Heart left ventricle (tissue), 16 donors: ENCODE measurements at regions not wholly inside any gene's neighbourhood (a gene's known extent, or its start where the extent isn't known, plus 50 kb on each side); places are given as distances from the start of the nearest gene placed in this dataset.

Source experiments
- ATAC-seq, 4 donors: fragments of 200-7000 bp; cut with Tn5 transposase; one replicate each; pipeline ENCODE4 v1.9.1; 2020 to 2022; ENCODE audit warnings: moderate library complexity in 4 of 4, mild to moderate bottlenecking in 3 of 4, moderate number of reproducible peaks in 1 of 4
- DNase-seq, 5 donors: peaks; one replicate each; pipeline ENCODE4 v3.0.0-alpha.2; 2020
- H3K27ac ChIP-seq, 12 donors: fragments of 200-600 bp; sonication (generic) in 4 of 12; one replicate each; pipeline versions ENCODE4 v1.5.0 to v1.8.0; 2016 to 2022; ENCODE audit warnings: mild to moderate bottlenecking in 2 of 12
- H3K27me3 ChIP-seq, 9 donors: fragments of 200-600 bp; sonication (generic) in 2 of 9; one replicate each; pipeline versions ENCODE4 v1.5.1 to v1.8.0; 2016 to 2022; ENCODE audit warnings: mild to moderate bottlenecking in 3 of 9
- H3K36me3 ChIP-seq, 9 donors: fragments of 200-600 bp; sonication (generic) in 2 of 9; one replicate each; pipeline versions ENCODE4 v1.5.0 to v1.8.0; 2018 to 2022; ENCODE audit warnings: mild to moderate bottlenecking in 2 of 9
- H3K4me1 ChIP-seq, 12 donors: fragments of 200-600 bp; sonication (generic) in 4 of 12; one replicate each; pipeline versions ENCODE4 v1.5.0 to v1.8.0; 2016 to 2022; ENCODE audit warnings: mild to moderate bottlenecking in 3 of 12
- H3K4me3 ChIP-seq, 12 donors: fragments of 200-600 bp; sonication (generic) in 4 of 12; one replicate each; pipeline versions ENCODE4 v1.5.0 to v1.8.0; 2017 to 2022; ENCODE audit warnings: mild to moderate bottlenecking in 9 of 12, moderate library complexity in 4 of 12
- H3K9me3 ChIP-seq, 12 donors: fragments of 200-600 bp; sonication (generic) in 4 of 12; one replicate each; pipeline versions ENCODE4 v1.5.0 to v1.8.0; 2016 to 2022; ENCODE audit warnings: mild to moderate bottlenecking in 1 of 12
- CTCF ChIP-seq, 12 donors: fragments of 200-600 bp; sonication (generic) in 4 of 12; IDR thresholded peaks; one replicate each; pipeline versions ENCODE4 v1.5.0 to v1.8.0; 2018 to 2022; ENCODE audit warnings: antibody characterized with exemption in 12 of 12, mild to moderate bottlenecking in 5 of 12
- POLR2A ChIP-seq, 2 donors: fragments of 450-650 bp; IDR thresholded peaks; one replicate each; pipeline ENCODE4 v1.6.1; 2017; ENCODE audit warnings: antibody characterized with exemption in 2 of 2, mild to moderate bottlenecking in 2 of 2, moderate library complexity in 2 of 2
- WGBS, 4 donors: extraction: QIAGEN DNeasy Blood & Tissue Kit in 2 of 4; methylation state at CpG; one replicate each; pipeline versions ENCODE4 v1.1.5 to v1.1.7; 2013 to 2018; 5-methylcytosine and 5-hydroxymethylcytosine counted together
- intact Hi-C, 10 donors: fragments of 100-400 bp; cut with DNase I; formaldehyde crosslinking; loops; one replicate each; pipeline versions ENCODE4 v1.11.1 to v1.14.2; 2022
- donor health status: ischemic (EF 13 %, LVEDD 7.1; RV severe dilation, severe dysfunction).
- donor health status: healthy with polysubstance abuse.
- donor health status: DM: no; HTN: yes; CAD: no.
- donor health status: DM: no; HTN: no; CAD: no.
- donor health status: ischemic (EF 25% LVEDD 6.9; RV normal size, moderate dysfunction).
- donor health status: ischemic (EF 25% LVEDD 5.7; RV mildly dilated, moderate dysfunction).
- donor health status: healthy.
- donor health status: DM: yes; HTN: yes; CAD: no.
- donor health status: ischemic (EF 35%, LVEDD 5.7; RV mildly dilated, moderate dysfunction).
- donor health status: nonischemic (EF 11% LVEDD 7.7; RV severe dilation, severe dysfunction).
- donor health status: DM: yes; HTN: yes; CAD: no.
- donor health status: PGD.
- donor health status: ischemic (EF 29% LVEDD 5.4; RV normal size, mild dysfunction).
- donor health status: nonischemic (EF 23%, LVEDD 6.1; RV moderate dilation, normal function).

GRCh38 chr6:15914553-15914952 lies 214.3 kb upstream of the MYLIP start:
- intact Hi-C loops, result no loop called here
- WGBS, 4 donors, result 90 to 95% (median 94%) methylated on average over 2 of the region's 2 CpGs

GRCh38 chr6:15913573-15913972 lies 215.3 kb upstream of the MYLIP start:
- TF ChIP-seq CTCF (IDR thresholded peaks at IDR 0.05) (no peak), POLR2A (IDR thresholded peaks at IDR 0.05) (no peak)
- no peak for ATAC-seq

More at GRCh38 chr6:15914553-15914952, 214.3 kb upstream of the MYLIP start:
- DNase-seq, result no peak
- Histone ChIP-seq H3K27ac (no peak overlapping the region), H3K36me3 (no peaks in the 10 kb centered on the region), H3K4me1 (peaks cover 0 to 7% (median 0%) of the 10 kb centered on the region in 12 donors), H3K9me3 (no peaks in the 10 kb centered on the region), H3K27me3 (no peaks in the 10 kb centered on the region), H3K4me3 (no peak overlapping the region)
- TF ChIP-seq POLR2A (IDR thresholded peaks at IDR 0.05), result no peak
- TF ChIP-seq CTCF (IDR thresholded peaks at IDR 0.05), result no peak
- ATAC-seq, result no peak

GRCh38 chr6:15912505-15913400 lies 216.1 kb upstream of the MYLIP start:
- Histone ChIP-seq H3K27ac (no peak overlapping the region), H3K9me3 (no peaks in the 10 kb centered on the region), H3K27me3 (no peaks in the 10 kb centered on the region), H3K4me3 (no peak overlapping the region), H3K36me3 (no peaks in the 10 kb centered on the region), H3K4me1 (peaks cover 0 to 7% (median 0%) of the 10 kb centered on the region in 12 donors)
- 88 to 96% (median 94%) methylated on average over 9 of the region's 9 CpGs for WGBS, 4 donors
- ATAC-seq, result no peak
- TF ChIP-seq POLR2A (IDR thresholded peaks at IDR 0.05) (no peak), CTCF (IDR thresholded peaks at IDR 0.05) (no peak)
- intact Hi-C loops, result no loop called here
- DNase-seq, result no peak

More at GRCh38 chr6:15913573-15913972, 215.3 kb upstream of the MYLIP start:
- no peak overlapping the region for H3K4me3 ChIP-seq
- no peak for DNase-seq
- intact Hi-C loops, result no loop called here
- H3K36me3 ChIP-seq, result no peaks in the 10 kb centered on the region
- H3K4me1 ChIP-seq, result peaks cover 0 to 7% (median 0%) of the 10 kb centered on the region in 12 donors
- no peak overlapping the region for H3K27ac ChIP-seq
- no peaks in the 10 kb centered on the region for H3K27me3 ChIP-seq
- no peaks in the 10 kb centered on the region for H3K9me3 ChIP-seq
- WGBS, 4 donors, result 96 to 98% (median 98%) methylated on average over 2 of the region's 2 CpGs

DNA sequence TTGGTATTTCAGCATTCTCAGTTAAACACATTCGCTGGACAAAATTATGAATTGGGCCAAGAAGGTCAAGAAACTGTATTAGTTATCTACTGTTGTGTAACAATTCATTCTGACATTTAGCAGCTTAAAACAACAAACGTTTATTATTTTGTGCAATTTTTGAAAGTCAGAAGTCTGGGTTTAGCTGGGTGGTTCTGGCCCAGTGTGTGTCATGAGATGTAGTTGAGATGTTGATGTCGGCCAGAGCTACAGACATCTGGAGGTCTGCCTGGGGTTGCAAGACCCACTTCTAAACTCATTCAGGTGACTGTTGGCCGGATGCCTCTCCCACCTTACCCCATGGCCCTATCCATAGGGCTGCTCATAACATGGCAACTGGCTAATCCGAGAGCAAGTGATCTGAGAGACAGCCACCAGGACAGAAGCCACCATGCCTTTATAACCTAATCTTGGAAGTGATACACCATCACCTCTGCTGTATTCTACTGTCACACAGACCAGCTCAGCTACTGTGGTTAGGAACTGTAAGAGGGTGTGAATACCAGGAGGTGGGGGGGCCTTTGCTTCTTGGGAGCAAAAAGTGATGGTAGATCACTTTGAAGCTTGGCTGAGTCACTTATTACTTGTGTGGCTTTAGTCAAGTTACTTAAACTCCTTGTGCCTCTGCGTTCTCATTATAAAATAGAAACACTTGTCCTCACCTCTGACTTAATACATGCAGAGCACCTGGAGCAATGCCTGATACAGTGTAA lies 217.0 kb upstream of the MYLIP start:
- no peak for DNase-seq
- Histone ChIP-seq H3K27me3 (no peaks in the 10 kb centered on the region), H3K27ac (no peak overlapping the region), H3K9me3 (no peaks in the 10 kb centered on the region), H3K4me1 (peaks cover 0 to 7% (median 0%) of the 10 kb centered on the region in 12 donors), H3K4me3 (no peak overlapping the region), H3K36me3 (no peaks in the 10 kb centered on the region)
- WGBS, 4 donors, result 85 to 89% (median 87%) methylated on average over 6 of the region's 6 CpGs
- peak in 2 of 4 donors; percentile 28 to 53 for ATAC-seq
- intact Hi-C loops, result no loop called here
- no peak for TF ChIP-seq POLR2A (IDR thresholded peaks at IDR 0.05)
- TF ChIP-seq CTCF (IDR thresholded peaks at IDR 0.05), result no peak
